HG02840 (cell line): ENCODE measurements at regions not wholly inside any gene's neighbourhood (a gene's known extent, or its start where the extent isn't known, plus 50 kb on each side); places are given as distances from the start of the nearest gene placed in this dataset.
"Not testable (repeated sequence)": the region's sequence is repeated elsewhere in the genome, so short reads cannot be mapped to it uniquely, and the experiment has no call there.

Source experiments
- ATAC-seq: cut with Tn5 transposase; IDR thresholded peaks from one replicate; pipeline ENCODE4 v1.9.1; 2021; ENCODE audit warnings: mild to moderate bottlenecking, moderate library complexity, moderate number of reproducible peaks; ENCODE audit not compliant: unreplicated experiment, low FRiP score

GRCh38 chr2:51291762-51292551, 260.0 kb upstream of the NRXN1 start:
- ATAC-seq, result no peak

- ATAC-seq, result no peak
Observed at GRCh38 chr2:51290725-51291124, 258.8 kb upstream of the NRXN1 start.

GRCh38 chr2:51289045-51289444, 257.1 kb upstream of the NRXN1 start:
- ATAC-seq, result no peak

- ATAC-seq, result no peak
Observed at GRCh38 chr2:51268191-51268590, 236.3 kb upstream of the NRXN1 start.

GRCh38 chr2:51265539-51265938, 233.6 kb upstream of the NRXN1 start:
- ATAC-seq, result no peak

- no peak for ATAC-seq
Observed at GRCh38 chr2:51263951-51264350, 232.0 kb upstream of the NRXN1 start.

GRCh38 chr2:51263101-51263500, 231.2 kb upstream of the NRXN1 start:
- ATAC-seq, result not testable (repeated sequence)

- no peak for ATAC-seq
Observed at GRCh38 chr2:51258301-51258700, 226.4 kb upstream of the NRXN1 start.

- no peak for ATAC-seq
Observed at GRCh38 chr2:51256736-51257135, 224.8 kb upstream of the NRXN1 start.

- ATAC-seq, result no peak
Observed at GRCh38 chr2:51251356-51251755, 219.4 kb upstream of the NRXN1 start.

GRCh38 chr2:51247252-51247805, 215.4 kb upstream of the NRXN1 start:
- ATAC-seq, result no peak

GRCh38 chr2:51243892-51244535, 212.1 kb upstream of the NRXN1 start:
- ATAC-seq, result no peak

- ATAC-seq, result no peak
Observed at GRCh38 chr2:51237626-51238271, 205.8 kb upstream of the NRXN1 start.

- no peak for ATAC-seq
Observed at GRCh38 chr2:51232027-51232426, 200.1 kb upstream of the NRXN1 start.

GRCh38 chr2:51231071-51231470, 199.1 kb upstream of the NRXN1 start:
- no peak for ATAC-seq

- no peak for ATAC-seq
Observed at GRCh38 chr2:51225377-51225776, 193.4 kb upstream of the NRXN1 start.

GRCh38 chr2:51224790-51225189, 192.9 kb upstream of the NRXN1 start:
- no peak for ATAC-seq

GRCh38 chr2:51222106-51222505, 190.2 kb upstream of the NRXN1 start:
- ATAC-seq, result no peak

GRCh38 chr2:51220606-51221005, 188.7 kb upstream of the NRXN1 start:
- ATAC-seq, result no peak

- ATAC-seq, result no peak
Observed at GRCh38 chr2:51220080-51220479, 188.1 kb upstream of the NRXN1 start.

- no peak for ATAC-seq
Observed at GRCh38 chr2:51219468-51219867, 187.5 kb upstream of the NRXN1 start.
